NOMO-1 treated with dmso at 0.1 percent for 144 hours (cell line): ENCODE measurements at regions not wholly inside any gene's neighbourhood (a gene's known extent, or its start where the extent isn't known, plus 50 kb on each side); places are given as distances from the start of the nearest gene placed in this dataset.

ENCODE experiments used
- DNase-seq: peaks from one replicate; lab custom pipeline; 2025; ENCODE audit not compliant: unreplicated experiment; lab: John Stamatoyannopoulos, UW

DNA sequence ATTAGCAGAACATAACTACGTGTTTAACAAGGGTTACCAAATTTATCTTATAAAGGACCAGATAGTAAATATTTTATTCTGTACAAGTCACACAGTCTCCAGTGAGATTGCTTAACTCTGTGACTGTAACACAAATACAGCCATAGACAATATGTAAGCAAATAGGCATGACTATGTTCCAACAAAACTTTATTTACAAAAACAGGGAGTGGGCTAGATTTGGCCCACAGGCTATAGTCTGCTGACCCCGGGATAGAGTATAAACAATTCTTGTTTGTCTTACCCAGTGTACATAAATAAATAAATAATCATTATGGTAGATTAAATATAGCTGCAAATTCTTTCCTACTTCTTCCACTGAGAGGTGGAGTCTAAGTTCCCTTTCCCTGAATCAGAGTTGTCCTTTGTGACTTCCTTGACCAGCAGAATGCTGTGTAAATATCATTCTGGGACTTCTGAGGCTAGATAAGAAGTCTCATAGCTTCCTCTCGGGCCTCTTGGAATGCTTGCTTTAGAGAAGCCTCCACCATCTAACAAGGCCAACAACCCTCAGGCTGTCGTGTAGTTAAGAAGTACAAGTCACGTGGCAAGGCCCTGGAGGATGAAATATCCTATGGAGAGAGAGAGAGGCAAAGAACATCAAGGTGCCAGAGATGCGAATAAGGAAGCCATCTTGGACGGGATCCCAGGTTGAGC is 59.1 kb upstream of the TMEM244 start:
- no peak for DNase-seq

DNA sequence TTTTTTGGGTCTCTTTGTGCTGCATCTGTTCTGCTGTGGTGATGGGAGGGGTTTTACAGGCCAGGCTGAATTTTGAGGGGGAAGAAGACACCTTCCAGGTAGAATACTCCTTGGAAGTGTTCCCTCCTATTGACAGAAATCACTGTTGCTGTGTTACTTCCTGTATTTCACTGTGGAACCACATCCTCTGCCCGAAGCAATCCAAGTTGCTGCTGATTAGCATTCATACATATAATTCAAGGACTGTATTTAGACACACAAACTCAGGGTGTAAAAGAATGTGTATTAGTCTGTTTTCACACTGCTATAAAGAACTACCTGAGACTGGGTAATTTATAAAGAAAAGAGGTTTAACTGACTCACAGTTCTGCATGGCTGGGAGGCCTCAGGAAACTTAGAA is 50.6 kb upstream of the TMEM244 start:
- no peak for DNase-seq
